Esophagus squamous epithelium (tissue), 5 donors: ENCODE measurements at regions not wholly inside any gene's neighbourhood (a gene's known extent, or its start where the extent isn't known, plus 50 kb on each side); places are given as distances from the start of the nearest gene placed in this dataset.
"Not testable (repeated sequence)": the region's sequence is repeated elsewhere in the genome, so short reads cannot be mapped to it uniquely, and the experiment has no call there.

ENCODE experiments used
- DNase-seq: peaks from one replicate; lab custom pipeline; 2025; lab: John Stamatoyannopoulos, UW
- H3K27ac ChIP-seq, 4 donors: fragments of 200-600 bp; sonication (generic); one replicate each; pipeline ENCODE4 v1.5.1; 2016 to 2019; ENCODE audit warnings: mild to moderate bottlenecking in 1 of 4
- H3K27me3 ChIP-seq, 4 donors: fragments of 200-600 bp; sonication (generic); 1 replicate in 3 of 4; 2 replicates in 1 of 4; pipeline versions ENCODE4 v1.5.1 to v1.6.0; 2017 to 2021; ENCODE audit warnings: antibody characterized with exemption in 1 of 4
- H3K36me3 ChIP-seq, 3 donors: fragments of 200-600 bp; sonication (generic); one replicate each; pipeline ENCODE4 v1.5.1; 2016 to 2019
- H3K4me1 ChIP-seq, 3 donors: fragments of 200-600 bp; sonication (generic); one replicate each; pipeline ENCODE4 v1.5.1; 2017 to 2019
- H3K4me3 ChIP-seq, 4 donors: fragments of 200-600 bp; sonication (generic); 1 replicate in 3 of 4; 2 replicates in 1 of 4; pipeline ENCODE4 v1.5.1; 2016 to 2019; ENCODE audit warnings: mild to moderate bottlenecking in 2 of 4, moderate library complexity in 1 of 4
- H3K9me3 ChIP-seq, 3 donors: fragments of 200-600 bp; sonication (generic); one replicate each; pipeline ENCODE4 v1.5.1; 2016 to 2019
- POLR2A ChIP-seq, 4 donors: fragments of 450-650 bp; IDR thresholded peaks; one replicate each; pipeline ENCODE4 v1.6.1; 2017; ENCODE audit warnings: antibody characterized with exemption in 4 of 4, mild to moderate bottlenecking in 4 of 4, moderate library complexity in 3 of 4
- WGBS, 2 donors: methylation state at CpG; one replicate each; pipeline ENCODE4 v1.1.5; 2018; 5-methylcytosine and 5-hydroxymethylcytosine counted together
- intact Hi-C: fragments of 100-400 bp; cut with DNase I; formaldehyde crosslinking; loops from one replicate; pipeline ENCODE4 v1.15.0; 2022
- TF ChIP-seq, protein P1 (sequence below), 6 experiments: fragments of 450-650 bp in 4 of 6; fragments of 200-600 bp in 2 of 6; sonication (generic) in 2 of 6; IDR thresholded peaks; one replicate each; pipeline ENCODE4 v1.5.1; 2016 to 2019; ENCODE audit warnings: antibody characterized with exemption in 6 of 6, mild to moderate bottlenecking in 4 of 6, moderate library complexity in 4 of 6
- donor health status: DM: yes; HTN: yes; CAD: no.

DNA sequence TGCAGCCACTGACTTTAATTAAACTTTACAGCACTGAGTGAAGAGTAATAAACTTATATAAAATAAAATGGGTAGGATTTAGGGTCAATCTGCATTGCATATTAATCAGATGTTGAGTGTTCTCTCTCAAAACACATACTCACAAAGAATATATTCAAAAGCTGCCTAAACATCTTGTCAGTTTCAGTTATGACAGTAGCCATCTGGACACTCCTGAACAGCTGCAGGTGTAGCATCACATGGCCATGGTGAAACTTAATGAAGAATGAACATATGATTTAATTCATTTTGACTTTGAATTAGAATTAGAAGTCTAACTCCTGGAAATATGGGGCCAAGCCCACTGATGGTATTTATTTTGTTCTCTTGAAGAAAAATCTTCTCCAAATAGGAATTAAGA lies 684.3 kb upstream of the RAG2 start:
- Histone ChIP-seq H3K4me1 (no peaks in the 10 kb centered on the region), H3K27ac (no peak overlapping the region), H3K4me3 (no peak overlapping the region), H3K36me3 (no peaks in the 10 kb centered on the region), H3K9me3 (no peaks in the 10 kb centered on the region), H3K27me3 (no peaks in the 10 kb centered on the region)
- intact Hi-C loops = no loop called here
- no peak for DNase-seq
- no peak for TF ChIP-seq POLR2A (IDR thresholded peaks at IDR 0.05)
- TF ChIP-seq, protein P1, sequence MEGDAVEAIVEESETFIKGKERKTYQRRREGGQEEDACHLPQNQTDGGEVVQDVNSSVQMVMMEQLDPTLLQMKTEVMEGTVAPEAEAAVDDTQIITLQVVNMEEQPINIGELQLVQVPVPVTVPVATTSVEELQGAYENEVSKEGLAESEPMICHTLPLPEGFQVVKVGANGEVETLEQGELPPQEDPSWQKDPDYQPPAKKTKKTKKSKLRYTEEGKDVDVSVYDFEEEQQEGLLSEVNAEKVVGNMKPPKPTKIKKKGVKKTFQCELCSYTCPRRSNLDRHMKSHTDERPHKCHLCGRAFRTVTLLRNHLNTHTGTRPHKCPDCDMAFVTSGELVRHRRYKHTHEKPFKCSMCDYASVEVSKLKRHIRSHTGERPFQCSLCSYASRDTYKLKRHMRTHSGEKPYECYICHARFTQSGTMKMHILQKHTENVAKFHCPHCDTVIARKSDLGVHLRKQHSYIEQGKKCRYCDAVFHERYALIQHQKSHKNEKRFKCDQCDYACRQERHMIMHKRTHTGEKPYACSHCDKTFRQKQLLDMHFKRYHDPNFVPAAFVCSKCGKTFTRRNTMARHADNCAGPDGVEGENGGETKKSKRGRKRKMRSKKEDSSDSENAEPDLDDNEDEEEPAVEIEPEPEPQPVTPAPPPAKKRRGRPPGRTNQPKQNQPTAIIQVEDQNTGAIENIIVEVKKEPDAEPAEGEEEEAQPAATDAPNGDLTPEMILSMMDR (IDR thresholded peaks at IDR 0.05) = no peak

GRCh38 chr11:37280200-37280599 lies 682.2 kb upstream of the RAG2 start:
- Histone ChIP-seq H3K4me1 (no peaks in the 10 kb centered on the region), H3K4me3 (no peak overlapping the region), H3K9me3 (no peaks in the 10 kb centered on the region), H3K36me3 (no peaks in the 10 kb centered on the region), H3K27me3 (no peaks in the 10 kb centered on the region), H3K27ac (no peak overlapping the region)
- intact Hi-C loops = no loop called here
- 50 to 69% methylated on average over 2 of the region's 2 CpGs for WGBS, 2 donors
- no peak for DNase-seq
- TF ChIP-seq, protein P1 (IDR thresholded peaks at IDR 0.05) = no peak
- TF ChIP-seq POLR2A (IDR thresholded peaks at IDR 0.05) = no peak

DNA sequence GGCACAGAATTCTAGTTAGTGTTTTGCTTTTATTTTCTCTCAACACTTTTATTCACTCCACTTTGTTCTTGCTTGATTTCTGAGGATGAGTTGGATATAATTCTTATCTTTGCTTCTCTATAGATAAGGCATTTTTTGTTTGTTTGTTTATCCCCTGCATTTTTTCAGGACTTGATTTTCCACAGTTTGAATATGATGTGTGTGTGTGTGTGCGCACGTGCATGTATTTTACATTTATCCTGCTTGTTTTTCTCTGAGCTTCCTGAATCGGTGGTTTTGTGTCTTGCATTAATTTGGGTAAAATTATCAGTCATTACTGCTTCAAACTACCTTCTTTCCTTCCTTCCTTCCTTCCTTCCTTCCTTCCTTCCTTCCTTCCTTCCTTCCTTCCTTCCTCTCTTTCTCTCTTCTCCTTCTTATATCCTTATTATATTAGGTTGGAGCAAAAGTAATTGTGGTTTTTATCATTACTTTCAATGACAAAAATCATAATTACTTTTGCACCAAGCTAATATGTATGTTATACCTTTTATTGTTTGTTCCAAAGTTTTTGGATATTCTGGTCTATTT lies 679.9 kb upstream of the RAG2 start:
- no peaks in the 10 kb centered on the region for H3K36me3 ChIP-seq
- H3K4me1 ChIP-seq = no peaks in the 10 kb centered on the region
- TF ChIP-seq POLR2A (IDR thresholded peaks at IDR 0.05) = no peak
- TF ChIP-seq, protein P1 (IDR thresholded peaks at IDR 0.05) = no peak
- H3K27ac ChIP-seq = no peak overlapping the region
- H3K27me3 ChIP-seq = no peaks in the 10 kb centered on the region
- intact Hi-C loops = no loop called here
- no peak for DNase-seq
- no peak overlapping the region for H3K4me3 ChIP-seq
- H3K9me3 ChIP-seq = no peaks in the 10 kb centered on the region
- whole genome bisulfite sequencing, 2 donors = 68 to 84% methylated on average over 3 of the region's 3 CpGs

- H3K27me3 ChIP-seq = no peaks in the 10 kb centered on the region
- H3K9me3 ChIP-seq = no peaks in the 10 kb centered on the region
- no peak for DNase-seq
- no peak overlapping the region for H3K27ac ChIP-seq
- TF ChIP-seq, protein P1 (IDR thresholded peaks at IDR 0.05) = no peak
- no peak for TF ChIP-seq POLR2A (IDR thresholded peaks at IDR 0.05)
- no peak overlapping the region for H3K4me3 ChIP-seq
- no peaks in the 10 kb centered on the region for H3K4me1 ChIP-seq
- WGBS, 2 donors = 54 to 60% methylated on average over 4 of the region's 4 CpGs
- intact Hi-C loops = no loop called here
- no peaks in the 10 kb centered on the region for H3K36me3 ChIP-seq
Measured at GRCh38 chr11:37264783-37265182, 666.7 kb upstream of the RAG2 start.

GRCh38 chr11:37264060-37264459 lies 666.0 kb upstream of the RAG2 start:
- Histone ChIP-seq H3K9me3 (no peaks in the 10 kb centered on the region), H3K4me3 (no peak overlapping the region), H3K27ac (no peak overlapping the region), H3K36me3 (no peaks in the 10 kb centered on the region), H3K4me1 (no peaks in the 10 kb centered on the region), H3K27me3 (no peaks in the 10 kb centered on the region)
- WGBS, 2 donors = 6 to 53% methylated on average over 1 of the region's 1 CpG
- TF ChIP-seq, protein P1 (IDR thresholded peaks at IDR 0.05) = no peak
- no peak for TF ChIP-seq POLR2A (IDR thresholded peaks at IDR 0.05)
- no peak for DNase-seq
- intact Hi-C loops = no loop called here

DNA sequence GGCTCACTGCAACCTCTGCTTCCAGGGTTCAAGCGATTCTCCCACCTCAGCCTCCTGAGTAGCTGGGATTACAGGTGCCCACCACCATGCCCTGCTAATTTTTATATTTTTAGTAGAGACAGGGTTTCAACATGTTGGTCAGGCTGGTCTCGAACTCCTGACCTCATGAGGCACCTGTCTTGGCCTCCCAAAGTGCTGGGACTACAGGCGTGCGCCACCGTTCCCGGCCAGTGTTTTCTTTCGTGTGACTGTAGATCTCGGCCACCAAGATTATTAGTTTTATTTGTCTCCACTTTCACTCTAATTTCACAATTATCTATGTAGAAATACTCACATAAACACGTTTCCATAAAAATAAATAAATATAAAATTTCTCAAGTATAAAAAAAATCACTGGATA lies 665.4 kb upstream of the RAG2 start:
- H3K9me3 ChIP-seq, H3K27ac ChIP-seq, H3K36me3 ChIP-seq, H3K27me3 ChIP-seq, intact Hi-C loops, H3K4me3 ChIP-seq, H3K4me1 ChIP-seq, DNase-seq: not testable (repeated sequence)
- WGBS, 2 donors = 76 to 78% methylated on average over 9 of the region's 9 CpGs
